Upper lobe of left lung (tissue), 4 donors: ENCODE measurements at regions not wholly inside any gene's neighbourhood (a gene's known extent, or its start where the extent isn't known, plus 50 kb on each side); places are given as distances from the start of the nearest gene placed in this dataset.
"Not testable (repeated sequence)": the region's sequence is repeated elsewhere in the genome, so short reads cannot be mapped to it uniquely, and the experiment has no call there.

Source experiments
- POLR2AphosphoS5 ChIP-seq, 2 donors: sonication (generic); formaldehyde crosslinking; IDR thresholded peaks; one replicate each; pipeline ENCODE4 v1.5.1; 2017; ENCODE audit warnings: antibody characterized with exemption in 2 of 2
- TF ChIP-seq, protein P1 (sequence below), 6 experiments: fragments of 450-650 bp in 4 of 6; fragments of 200-600 bp in 2 of 6; sonication (generic) in 2 of 6; IDR thresholded peaks; one replicate each; pipeline ENCODE4 v1.5.1; 2016 to 2019; ENCODE audit warnings: antibody characterized with exemption in 6 of 6

DNA sequence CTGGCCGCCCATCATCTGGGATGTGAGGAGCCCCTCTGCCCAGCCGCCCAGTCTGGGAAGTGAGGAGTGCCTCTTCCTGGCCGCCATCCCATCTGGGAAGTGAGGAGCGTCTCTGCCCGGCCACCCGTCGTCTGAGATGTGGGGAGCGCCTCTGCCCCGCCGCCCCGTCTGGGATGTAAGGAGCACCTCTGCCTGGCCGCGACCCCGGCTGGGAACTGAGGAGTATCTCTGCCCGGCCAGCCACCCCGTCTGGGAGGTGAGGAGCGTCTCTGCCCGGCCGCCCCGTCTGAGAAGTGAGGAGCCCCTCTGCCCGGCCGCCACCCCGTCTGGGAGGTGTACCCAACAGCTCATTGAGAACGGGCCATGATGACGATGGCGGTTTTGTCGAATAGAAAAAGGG, 211.4 kb downstream of the ANAPC1 start:
- TF ChIP-seq, protein P1, sequence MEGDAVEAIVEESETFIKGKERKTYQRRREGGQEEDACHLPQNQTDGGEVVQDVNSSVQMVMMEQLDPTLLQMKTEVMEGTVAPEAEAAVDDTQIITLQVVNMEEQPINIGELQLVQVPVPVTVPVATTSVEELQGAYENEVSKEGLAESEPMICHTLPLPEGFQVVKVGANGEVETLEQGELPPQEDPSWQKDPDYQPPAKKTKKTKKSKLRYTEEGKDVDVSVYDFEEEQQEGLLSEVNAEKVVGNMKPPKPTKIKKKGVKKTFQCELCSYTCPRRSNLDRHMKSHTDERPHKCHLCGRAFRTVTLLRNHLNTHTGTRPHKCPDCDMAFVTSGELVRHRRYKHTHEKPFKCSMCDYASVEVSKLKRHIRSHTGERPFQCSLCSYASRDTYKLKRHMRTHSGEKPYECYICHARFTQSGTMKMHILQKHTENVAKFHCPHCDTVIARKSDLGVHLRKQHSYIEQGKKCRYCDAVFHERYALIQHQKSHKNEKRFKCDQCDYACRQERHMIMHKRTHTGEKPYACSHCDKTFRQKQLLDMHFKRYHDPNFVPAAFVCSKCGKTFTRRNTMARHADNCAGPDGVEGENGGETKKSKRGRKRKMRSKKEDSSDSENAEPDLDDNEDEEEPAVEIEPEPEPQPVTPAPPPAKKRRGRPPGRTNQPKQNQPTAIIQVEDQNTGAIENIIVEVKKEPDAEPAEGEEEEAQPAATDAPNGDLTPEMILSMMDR (IDR thresholded peaks at IDR 0.05) = not testable (repeated sequence)
- TF ChIP-seq POLR2AphosphoS5 (IDR thresholded peaks at IDR 0.05) = not testable (repeated sequence)
